ENCODE measurements at regions not wholly inside any gene's neighbourhood (a gene's known extent, or its start where the extent isn't known, plus 50 kb on each side); places are given as distances from the start of the nearest gene placed in this dataset.

GRCh38 chr2:64780041-64780440 lies 126.3 kb upstream of the SERTAD2 start:
- no peak for TF ChIP-seq POLR2A (IDR thresholded peaks at IDR 0.05)
- TF ChIP-seq CTCF (IDR thresholded peaks at IDR 0.05), result no peak
